Occipital lobe (tissue), 1 donor: ENCODE measurements at regions not wholly inside any gene's neighbourhood (a gene's known extent, or its start where the extent isn't known, plus 50 kb on each side); places are given as distances from the start of the nearest gene placed in this dataset.

ENCODE experiments used
- DNase-seq: peaks from one replicate; lab custom pipeline; 2025; lab: John Stamatoyannopoulos, UW

- no peak for DNase-seq
Observed at GRCh38 chr10:36383349-36383748, 741.3 kb upstream of the FZD8 start.

DNA sequence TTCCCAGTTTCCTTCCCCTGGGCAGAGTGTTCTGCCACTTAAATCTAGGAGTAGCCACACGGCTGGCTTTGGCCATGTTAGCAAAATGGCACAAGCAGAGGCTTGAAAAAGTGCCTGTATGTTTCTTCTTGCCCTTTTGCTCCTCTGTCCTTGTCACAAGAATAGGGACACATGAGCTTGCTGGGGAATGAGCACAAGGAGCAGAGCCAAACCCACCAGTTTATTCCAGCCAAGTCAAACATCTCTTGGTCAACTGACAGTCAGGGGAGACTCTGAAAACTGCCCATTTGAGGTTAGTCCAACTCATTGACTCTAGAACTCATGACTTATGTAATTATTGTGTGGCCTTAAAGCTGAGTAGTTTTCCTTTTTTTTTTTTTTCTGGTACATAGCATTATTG, 739.7 kb upstream of the FZD8 start:
- DNase-seq = no peak

DNA sequence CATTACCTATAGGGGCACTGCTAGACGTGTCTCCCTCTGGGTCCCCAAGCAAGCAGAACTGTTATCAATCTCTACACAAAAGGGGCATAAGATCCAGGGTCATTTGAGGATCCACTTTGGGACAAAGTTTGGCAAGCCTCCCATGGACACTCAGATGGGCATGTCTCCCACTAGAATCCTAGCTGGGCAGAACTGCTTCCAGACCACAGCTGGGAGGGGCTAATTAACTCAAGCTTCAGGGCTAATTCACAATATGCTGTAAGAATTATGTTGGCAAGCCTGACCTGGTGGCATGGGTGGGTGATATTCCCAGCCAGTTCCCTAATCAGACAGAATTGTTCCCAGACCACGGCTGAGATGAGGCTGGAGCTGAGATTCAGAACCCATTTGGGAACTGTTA, 738.4 kb upstream of the FZD8 start:
- no peak for DNase-seq

DNA sequence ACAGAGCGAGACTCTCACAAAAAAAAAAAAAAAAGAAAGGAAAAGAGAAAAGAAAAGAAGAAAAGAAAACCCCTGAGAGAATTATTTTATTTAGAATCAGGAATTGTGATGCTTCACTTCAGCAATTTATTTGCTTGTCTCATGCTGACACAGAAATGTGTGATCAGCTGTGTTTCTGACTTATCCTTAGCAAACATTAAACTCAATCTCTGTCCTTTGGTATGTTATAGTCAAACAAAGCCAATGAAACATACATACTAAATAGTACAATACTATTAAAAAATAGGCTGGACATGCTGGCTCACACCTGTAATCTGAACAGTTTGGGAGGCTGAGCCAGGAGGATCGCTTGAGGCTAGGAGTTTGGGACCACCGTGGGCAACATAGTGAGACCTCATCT, 733.0 kb upstream of the FZD8 start:
- no peak for DNase-seq

DNA sequence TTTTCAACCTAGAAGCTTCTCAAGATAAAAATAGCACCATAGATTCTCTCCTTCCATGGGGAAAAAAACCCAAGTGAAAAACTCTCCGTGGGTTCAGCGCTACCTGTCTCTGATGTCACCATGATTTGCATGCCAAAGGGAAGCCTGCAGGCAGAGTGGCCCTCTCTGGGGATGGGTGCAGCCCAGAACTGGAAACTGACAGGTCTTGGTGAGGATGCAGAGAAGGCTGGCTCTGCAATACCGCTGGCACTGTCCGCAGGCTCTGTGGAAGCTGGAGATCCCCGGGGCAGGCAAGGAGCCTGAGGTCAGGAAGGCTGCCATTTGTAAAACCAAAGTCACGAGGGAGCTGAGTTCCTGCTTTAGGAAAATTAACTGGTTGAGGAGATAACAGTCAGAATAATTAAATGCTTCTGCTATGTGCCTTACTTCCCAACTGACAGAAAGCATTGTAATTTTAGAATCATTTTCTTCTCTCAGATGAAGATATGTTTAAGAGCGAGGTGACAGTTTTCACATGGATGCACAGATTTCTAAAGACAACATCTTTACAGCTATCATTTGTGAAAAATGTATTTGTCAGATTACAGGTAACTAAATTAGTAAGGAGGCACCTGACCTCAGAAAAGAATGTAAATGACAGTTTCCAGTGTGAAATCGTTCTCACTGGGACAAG, 731.5 kb upstream of the FZD8 start:
- no peak for DNase-seq

DNA sequence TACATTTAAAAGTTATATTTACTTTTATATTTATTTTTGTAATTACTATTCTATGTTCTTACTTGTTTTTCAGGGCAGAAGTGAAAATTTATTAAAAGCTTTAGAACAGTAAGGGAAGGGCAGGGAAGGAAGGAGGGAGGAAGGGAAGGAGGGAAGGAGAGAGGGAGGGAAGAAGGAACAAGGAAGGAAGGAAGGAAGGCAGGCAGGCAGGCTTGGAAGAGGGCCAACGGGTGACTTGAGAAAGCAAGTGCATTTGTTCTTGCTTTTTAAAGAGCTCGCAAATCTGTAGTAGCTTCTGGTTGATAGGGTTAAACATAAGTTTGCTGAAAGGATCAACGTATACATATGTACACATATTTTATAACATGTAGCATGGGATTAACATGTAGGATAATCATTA, 725.3 kb upstream of the FZD8 start:
- no peak for DNase-seq

GRCh38 chr10:36366843-36367242, 724.7 kb upstream of the FZD8 start:
- no peak for DNase-seq

GRCh38 chr10:36366065-36366464, 724.0 kb upstream of the FZD8 start:
- no peak for DNase-seq

GRCh38 chr10:36362257-36362656, 720.2 kb upstream of the FZD8 start:
- DNase-seq = no peak

DNA sequence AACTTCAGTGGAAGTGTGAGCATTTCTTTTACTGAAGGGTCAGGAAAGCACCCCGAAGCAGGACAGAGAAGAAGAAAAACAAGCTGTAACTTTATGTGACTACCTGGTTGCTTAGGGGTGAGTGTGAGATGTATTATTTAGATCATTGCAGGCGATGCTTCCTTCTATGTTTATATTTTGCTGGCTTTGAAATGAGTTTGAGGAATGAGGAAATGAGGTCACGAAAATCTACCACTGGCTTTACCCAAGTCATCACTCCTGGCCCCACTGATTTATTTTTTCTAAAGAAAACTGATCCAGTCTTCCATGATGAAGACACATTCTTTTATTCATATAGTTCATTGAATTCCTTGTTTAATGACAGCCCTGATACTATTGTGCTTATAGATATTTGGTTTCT, 716.6 kb upstream of the FZD8 start:
- no peak for DNase-seq

DNA sequence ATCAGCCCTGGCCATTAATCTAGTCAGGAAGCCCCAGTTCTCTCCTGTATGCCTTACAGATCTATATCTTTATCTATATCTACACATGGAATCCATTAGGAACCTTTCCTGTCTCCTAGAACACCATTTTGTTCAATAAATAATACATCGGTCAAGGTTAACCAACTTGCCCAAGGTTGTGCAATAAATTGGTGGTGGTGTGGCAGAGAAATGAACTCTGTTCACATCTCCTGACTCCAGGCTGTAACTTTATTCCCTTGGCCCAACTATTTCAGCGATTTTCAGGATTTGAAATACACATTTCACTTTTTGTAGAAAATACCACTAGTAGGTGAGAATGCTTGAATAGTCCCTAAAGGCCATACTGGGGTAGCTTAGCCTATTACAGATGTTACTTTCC, 712.5 kb upstream of the FZD8 start:
- DNase-seq = no peak

DNA sequence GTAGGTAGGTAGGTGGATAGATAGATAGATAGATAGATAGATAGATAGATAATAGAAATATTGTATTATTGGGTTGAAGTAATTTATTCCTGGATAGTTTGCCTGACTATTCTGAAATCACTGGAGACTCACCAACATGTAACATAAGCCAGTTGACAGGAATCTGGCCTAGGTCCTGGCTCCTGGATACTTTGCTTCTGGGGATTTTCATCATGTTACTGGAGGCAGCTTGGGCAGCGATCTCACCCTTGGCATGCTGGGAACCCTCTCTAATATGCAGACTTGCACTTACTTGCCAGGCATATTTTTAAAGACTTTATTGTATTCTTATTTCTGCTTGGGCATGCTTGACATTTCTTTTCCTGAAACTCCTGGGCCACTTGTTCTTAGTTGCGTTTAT, 709.1 kb upstream of the FZD8 start:
- DNase-seq = no peak

DNA sequence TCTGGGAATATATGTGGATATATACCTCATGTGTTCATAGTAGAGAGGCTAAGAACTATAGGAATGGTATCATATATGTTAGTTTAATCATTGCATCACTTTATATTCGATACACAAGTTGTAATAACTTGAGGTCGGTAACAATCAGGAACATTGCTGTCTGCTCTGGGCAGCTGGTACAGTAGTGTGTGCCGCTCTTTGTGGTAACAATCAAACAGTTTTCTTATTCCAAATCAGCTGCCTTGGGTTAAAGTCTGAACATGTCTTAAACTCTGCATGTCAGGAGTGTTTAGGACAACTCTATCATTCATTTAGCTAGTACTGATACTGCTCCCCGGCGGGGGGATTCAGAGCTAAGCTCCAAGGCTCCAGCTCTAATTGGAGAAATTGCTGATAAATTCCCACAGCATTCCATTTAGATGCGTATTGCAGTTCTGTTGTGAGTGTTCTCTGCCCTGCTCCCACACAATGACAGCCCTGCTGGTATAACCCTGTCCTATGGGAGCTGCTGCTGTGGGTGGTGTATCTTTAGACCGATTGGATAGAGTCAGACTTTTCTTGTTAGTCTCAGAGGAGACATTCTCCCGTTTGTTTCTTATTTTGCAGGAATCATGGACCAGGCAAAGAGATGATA, 707.5 kb upstream of the FZD8 start:
- DNase-seq = no peak

DNA sequence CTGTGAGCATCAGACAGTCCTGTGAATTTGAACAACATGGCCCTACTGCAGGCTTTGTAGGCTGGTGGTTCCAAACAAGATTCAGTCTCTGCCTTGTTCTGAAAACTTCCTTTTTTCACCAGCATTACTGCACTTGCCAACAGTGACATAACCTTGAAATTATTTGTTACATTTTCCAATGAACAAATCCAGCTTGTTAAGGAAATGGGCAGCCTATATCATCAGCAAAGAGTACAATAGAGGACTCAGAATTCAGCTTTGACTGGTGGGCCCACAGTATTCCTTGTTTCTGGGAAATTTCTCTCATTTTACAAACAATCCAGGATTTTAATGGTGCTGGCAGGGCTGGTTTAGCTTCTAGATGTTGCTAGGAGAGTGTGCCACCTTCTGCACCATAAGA, 703.7 kb upstream of the FZD8 start:
- no peak for DNase-seq

GRCh38 chr10:36345175-36345533, 703.1 kb upstream of the FZD8 start:
- no peak for DNase-seq

DNA sequence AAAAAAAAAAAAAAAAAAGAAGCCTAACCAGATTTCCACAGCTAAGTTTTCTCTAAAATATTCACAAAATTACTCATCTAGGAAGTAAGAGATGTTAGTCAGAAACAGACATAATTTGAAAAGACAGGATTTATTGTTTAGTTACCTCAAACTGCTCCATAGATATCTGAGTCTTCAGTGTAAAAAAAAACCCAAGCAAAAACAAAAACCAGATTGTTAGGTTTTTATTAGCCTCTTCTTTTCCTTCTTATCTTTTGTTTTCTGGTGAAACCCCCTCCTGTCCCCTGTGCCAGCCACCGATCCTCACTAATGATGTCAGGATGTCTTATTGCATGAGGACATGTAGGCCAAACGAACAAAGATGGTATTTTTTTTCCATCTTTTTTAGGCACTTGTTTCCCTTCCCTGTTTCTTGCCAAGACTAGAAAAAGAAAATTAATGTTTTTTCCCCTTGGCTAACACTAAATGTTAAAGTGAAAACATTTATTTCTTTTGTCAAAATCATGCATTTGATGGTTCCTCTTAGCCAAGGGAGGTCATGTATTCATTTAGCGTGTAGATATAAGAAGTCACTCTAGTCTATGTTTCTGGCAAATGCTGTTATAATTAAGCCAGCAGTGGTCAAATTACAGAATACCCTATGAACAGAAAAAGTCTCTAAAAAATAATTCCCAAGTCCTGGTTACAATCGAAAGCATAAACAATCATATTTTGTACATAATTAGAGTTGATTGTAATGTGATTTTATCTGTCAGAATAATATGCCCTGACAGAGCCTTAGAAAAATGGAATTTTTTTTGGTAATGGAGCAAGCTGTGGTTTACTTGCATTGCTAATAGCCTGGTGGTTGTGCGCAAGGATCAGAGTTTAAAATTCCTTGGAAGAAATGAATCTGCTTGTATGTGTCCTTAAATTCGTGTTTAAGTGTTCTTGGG, 702.4 kb upstream of the FZD8 start:
- DNase-seq = no peak

DNA sequence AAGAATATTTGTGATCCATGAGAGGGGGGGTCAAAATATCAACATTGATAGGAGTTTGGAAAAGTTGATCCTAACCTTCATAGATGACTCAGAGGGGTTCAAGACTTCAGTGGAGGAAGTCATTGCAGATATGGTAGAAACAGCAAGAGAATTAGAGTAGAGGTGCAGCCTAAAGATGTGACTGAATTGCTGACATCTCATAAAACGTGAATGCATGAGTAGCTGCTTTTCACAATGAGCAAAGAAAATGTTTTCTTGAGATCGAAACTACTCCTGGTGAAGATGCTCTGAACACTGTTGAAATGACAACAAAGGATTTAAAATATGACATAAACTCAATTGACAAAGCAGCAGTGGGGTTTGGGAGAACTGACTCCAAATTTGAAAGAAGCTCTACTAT, 700.7 kb upstream of the FZD8 start:
- no peak for DNase-seq

DNA sequence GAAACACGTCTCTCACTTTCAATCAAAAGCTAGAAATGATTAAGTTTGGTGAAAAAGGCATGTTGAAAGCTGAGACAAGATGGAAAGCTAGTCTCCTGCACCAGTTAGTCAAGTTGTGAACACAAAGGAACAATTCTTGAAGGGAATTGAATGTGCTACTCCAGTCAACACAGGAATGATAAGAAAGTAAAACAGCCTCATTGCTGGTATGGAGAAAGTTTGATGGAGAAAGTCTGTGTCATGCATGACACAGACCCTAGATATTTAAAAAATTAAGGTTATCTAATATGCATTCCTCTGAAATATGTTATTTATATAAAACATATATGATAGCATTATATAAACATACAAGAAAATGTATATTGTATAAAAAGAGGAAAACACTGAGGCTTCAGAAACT, 699.4 kb upstream of the FZD8 start:
- DNase-seq = no peak

GRCh38 chr10:36336315-36336714, 694.2 kb upstream of the FZD8 start:
- no peak for DNase-seq

DNA sequence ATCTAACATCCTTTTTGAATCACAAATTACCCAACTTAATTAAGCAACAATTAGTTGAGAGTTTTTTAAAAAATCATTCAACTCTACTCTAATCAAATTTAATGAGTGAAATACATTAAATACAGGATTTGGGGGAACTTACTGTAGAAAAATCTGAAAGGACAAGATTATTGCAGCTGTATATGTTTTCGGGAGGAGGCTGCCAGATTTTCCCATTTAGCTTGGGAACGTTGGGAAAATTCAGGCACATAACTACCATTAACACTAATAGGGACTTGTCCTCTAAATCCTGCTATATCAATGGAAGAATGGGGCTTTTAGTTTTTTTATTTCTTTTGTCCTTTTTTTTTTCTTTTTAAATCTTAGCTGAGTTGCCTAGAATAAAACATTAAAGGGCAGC, 691.4 kb upstream of the FZD8 start:
- no peak for DNase-seq

DNA sequence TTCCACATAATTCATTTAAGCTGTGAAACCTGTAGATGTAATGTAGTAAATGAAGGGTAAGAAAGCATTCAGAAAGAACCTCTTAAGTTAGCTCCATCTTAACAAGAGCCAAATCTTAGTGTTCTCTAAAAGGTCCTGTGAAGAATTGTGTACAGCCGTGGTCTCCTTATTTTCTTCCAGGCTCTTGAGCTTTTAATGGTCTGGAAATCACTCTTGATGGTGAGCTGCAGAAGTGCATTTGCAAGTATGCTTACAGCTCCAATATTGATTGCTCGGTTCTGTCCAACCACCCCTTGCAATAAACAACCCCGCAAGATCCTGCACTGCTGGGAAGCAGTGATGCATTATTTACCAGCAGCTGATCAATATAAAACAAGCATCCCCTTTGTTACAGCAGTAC, 690.8 kb upstream of the FZD8 start:
- DNase-seq = no peak

- no peak for DNase-seq
Observed at GRCh38 chr10:36331121-36331520, 689.0 kb upstream of the FZD8 start.

- no peak for DNase-seq
Observed at GRCh38 chr10:36325815-36326214, 683.7 kb upstream of the FZD8 start.
